ENCODE measurements at regions not wholly inside any gene's neighbourhood (a gene's known extent, or its start where the extent isn't known, plus 50 kb on each side); places are given as distances from the start of the nearest gene placed in this dataset.

- TF ChIP-seq POLR2A (IDR thresholded peaks at IDR 0.05): no peak
- Histone ChIP-seq H3K9me3 (no peaks in the 10 kb centered on the region), H3K27me3 (no peaks in the 10 kb centered on the region), H3K27ac (no peak overlapping the region), H3K36me3 (no peaks in the 10 kb centered on the region), H3K4me3 (no peak overlapping the region), H3K4me1 (peaks cover 0 to 6% (median 0%) of the 10 kb centered on the region in 4 donors)
- 90 to 92% methylated on average over 5 of the region's 5 CpGs for WGBS, 2 donors (ENCODE audit: low coverage in 1 of 2)
- DNase-seq: no peak
- intact Hi-C loops (cut with DNase I; ENCODE audit: low total_unique reads): no loop called here
- in situ Hi-C loops (cut with MboI; ENCODE audit: low pct_ligation_motif_present in 1 of 4, low pct_unique_long_range_greater_than_20kb in 1 of 4, low sequenced_read_pairs in 3 of 4): loop anchor here (25.0 kb wide), 3 partner anchors 589 to 1414 kb away; partner anchors contain the start of gene KLF6 (in 1 of the 4)
Observed at GRCh38 chr10:4651404-4652037, 174.5 kb upstream of the AKR1E2 start.

DNA sequence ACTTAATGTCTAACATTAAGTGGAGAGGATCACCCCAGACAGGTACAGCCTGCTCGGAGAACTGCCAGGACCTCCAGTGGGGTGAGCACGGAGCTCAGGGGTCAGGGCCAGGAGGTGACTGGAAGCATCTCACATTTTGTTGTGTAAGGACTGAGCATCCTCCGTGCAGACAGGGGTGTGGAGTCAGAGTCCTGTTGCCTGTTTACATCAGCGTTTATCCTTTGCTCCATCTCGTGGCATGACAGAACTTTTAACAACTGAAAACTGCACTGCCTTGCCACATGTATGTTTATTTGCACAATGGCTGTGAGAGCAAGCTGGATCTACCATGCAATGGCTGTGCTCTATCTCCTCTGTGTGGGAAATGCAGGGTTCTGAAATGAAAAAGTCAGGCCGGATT is 175.4 kb upstream of the AKR1E2 start:
- 68 to 74% methylated on average over 6 of the region's 6 CpGs for WGBS, 2 donors (ENCODE audit: low coverage in 1 of 2)
- Histone ChIP-seq H3K36me3 (no peaks in the 10 kb centered on the region), H3K4me3 (no peak overlapping the region), H3K27me3 (no peaks in the 10 kb centered on the region), H3K4me1 (no peaks in the 10 kb centered on the region), H3K27ac (no peak overlapping the region), H3K9me3 (no peaks in the 10 kb centered on the region)
- TF ChIP-seq EP300 (IDR thresholded peaks at IDR 0.05; ENCODE audit: low read depth): no peak
- TF ChIP-seq POLR2A (IDR thresholded peaks at IDR 0.05): no peak
- TF ChIP-seq, protein P1, sequence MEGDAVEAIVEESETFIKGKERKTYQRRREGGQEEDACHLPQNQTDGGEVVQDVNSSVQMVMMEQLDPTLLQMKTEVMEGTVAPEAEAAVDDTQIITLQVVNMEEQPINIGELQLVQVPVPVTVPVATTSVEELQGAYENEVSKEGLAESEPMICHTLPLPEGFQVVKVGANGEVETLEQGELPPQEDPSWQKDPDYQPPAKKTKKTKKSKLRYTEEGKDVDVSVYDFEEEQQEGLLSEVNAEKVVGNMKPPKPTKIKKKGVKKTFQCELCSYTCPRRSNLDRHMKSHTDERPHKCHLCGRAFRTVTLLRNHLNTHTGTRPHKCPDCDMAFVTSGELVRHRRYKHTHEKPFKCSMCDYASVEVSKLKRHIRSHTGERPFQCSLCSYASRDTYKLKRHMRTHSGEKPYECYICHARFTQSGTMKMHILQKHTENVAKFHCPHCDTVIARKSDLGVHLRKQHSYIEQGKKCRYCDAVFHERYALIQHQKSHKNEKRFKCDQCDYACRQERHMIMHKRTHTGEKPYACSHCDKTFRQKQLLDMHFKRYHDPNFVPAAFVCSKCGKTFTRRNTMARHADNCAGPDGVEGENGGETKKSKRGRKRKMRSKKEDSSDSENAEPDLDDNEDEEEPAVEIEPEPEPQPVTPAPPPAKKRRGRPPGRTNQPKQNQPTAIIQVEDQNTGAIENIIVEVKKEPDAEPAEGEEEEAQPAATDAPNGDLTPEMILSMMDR (IDR thresholded peaks at IDR 0.05): no peak
- no peak for TF ChIP-seq POLR2AphosphoS5 (IDR thresholded peaks at IDR 0.05)
- DNase-seq: no peak
- intact Hi-C loops (cut with DNase I; ENCODE audit: low total_unique reads): no loop called here
- in situ Hi-C loops (cut with MboI; ENCODE audit: low pct_ligation_motif_present in 1 of 4, low pct_unique_long_range_greater_than_20kb in 1 of 4, low sequenced_read_pairs in 3 of 4): loop anchor here (25.0 kb wide), 3 partner anchors 588 to 1413 kb away; partner anchors contain the start of gene KLF6 (in 1 of the 4)

DNA sequence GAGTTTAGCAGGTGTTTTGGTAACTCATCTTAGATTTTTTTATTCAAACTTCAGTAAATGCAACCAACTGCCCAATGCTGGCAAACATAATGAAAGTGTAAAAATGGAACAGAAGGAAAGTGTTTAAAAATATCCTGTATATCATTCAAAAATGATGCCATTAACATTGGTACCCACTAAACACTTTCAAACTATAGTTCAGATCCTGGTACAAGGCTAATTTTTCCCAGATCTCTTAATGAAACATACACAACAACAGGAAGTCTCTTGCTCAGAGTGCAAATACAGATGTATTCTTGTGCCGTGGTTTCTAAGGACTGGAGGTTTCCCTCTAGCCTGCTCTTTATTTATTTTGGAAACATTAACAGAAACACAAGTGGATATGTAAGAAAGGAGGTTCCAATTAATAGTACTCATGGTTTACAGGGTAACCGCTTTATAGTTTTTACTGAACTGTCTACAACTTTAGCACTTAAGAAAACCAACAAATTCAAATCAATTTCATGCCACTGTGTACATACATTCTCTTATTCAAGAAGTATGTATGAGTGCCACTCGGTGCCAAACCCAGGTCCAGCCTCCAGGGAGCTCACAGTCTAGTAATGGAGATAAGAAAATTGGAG is 176.0 kb upstream of the AKR1E2 start:
- Histone ChIP-seq H3K4me3 (no peak overlapping the region), H3K27me3 (no peaks in the 10 kb centered on the region), H3K36me3 (no peaks in the 10 kb centered on the region), H3K27ac (no peak overlapping the region), H3K4me1 (no peaks in the 10 kb centered on the region), H3K9me3 (no peaks in the 10 kb centered on the region)
- no peak for DNase-seq
- in situ Hi-C loops (cut with MboI; ENCODE audit: low pct_ligation_motif_present in 1 of 4, low pct_unique_long_range_greater_than_20kb in 1 of 4, low sequenced_read_pairs in 3 of 4): loop anchor here (25.0 kb wide), 3 partner anchors 588 to 1413 kb away; partner anchors contain the start of gene KLF6 (in 1 of the 4)
- 46 to 57% methylated on average over 2 to 3 of the region's 3 CpGs for WGBS, 2 donors (ENCODE audit: low coverage in 1 of 2)
- no peak for TF ChIP-seq POLR2A (IDR thresholded peaks at IDR 0.05)
- TF ChIP-seq POLR2AphosphoS5 (IDR thresholded peaks at IDR 0.05): no peak
- no peak for TF ChIP-seq EP300 (IDR thresholded peaks at IDR 0.05; ENCODE audit: low read depth)
- TF ChIP-seq, protein P1 (IDR thresholded peaks at IDR 0.05): no peak
- intact Hi-C loops (cut with DNase I; ENCODE audit: low total_unique reads): no loop called here

DNA sequence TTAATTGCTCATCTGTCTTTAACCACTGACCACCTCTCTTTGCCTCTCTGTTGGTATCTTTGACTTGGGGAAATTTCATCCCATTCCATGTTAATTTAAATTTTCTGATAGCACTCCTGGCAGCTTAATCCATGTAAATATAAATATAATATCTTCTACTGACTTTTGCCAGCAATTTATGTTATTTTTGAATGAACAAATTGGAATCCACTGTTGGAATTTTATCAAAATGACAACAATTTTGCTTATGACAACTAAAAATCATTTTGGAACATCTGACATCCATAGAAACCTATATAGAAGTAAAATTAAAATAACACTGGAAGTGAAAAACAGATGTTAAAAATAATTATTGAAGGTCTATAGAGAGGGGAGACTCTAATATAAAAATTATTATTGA is 176.5 kb upstream of the AKR1E2 start:
- Histone ChIP-seq H3K9me3 (no peaks in the 10 kb centered on the region), H3K4me1 (no peaks in the 10 kb centered on the region), H3K36me3 (no peaks in the 10 kb centered on the region), H3K27ac (no peak overlapping the region), H3K4me3 (no peak overlapping the region), H3K27me3 (no peaks in the 10 kb centered on the region)
- intact Hi-C loops (cut with DNase I; ENCODE audit: low total_unique reads) (no loop called here), in situ Hi-C loops (cut with MboI; ENCODE audit: low pct_ligation_motif_present in 1 of 4, low pct_unique_long_range_greater_than_20kb in 1 of 4, low sequenced_read_pairs in 3 of 4) (no loop called here)
- TF ChIP-seq POLR2AphosphoS5 (IDR thresholded peaks at IDR 0.05) (no peak), POLR2A (IDR thresholded peaks at IDR 0.05) (no peak), EP300 (IDR thresholded peaks at IDR 0.05; ENCODE audit: low read depth) (no peak)
- TF ChIP-seq, protein P1 (IDR thresholded peaks at IDR 0.05): no peak
- no peak for DNase-seq
